Smooth muscle cell (in vitro differentiated cells): ENCODE measurements at regions not wholly inside any gene's neighbourhood (a gene's known extent, or its start where the extent isn't known, plus 50 kb on each side); places are given as distances from the start of the nearest gene placed in this dataset.
"Not testable (repeated sequence)": the region's sequence is repeated elsewhere in the genome, so short reads cannot be mapped to it uniquely, and the experiment has no call there.

Experiments
- DNase-seq: peaks from one replicate; lab custom pipeline; 2025; ENCODE audit not compliant: unreplicated experiment; lab: John Stamatoyannopoulos, UW
- H2AFZ ChIP-seq: fragments of 200-600 bp; sonication (generic); 2 replicates; pipeline ENCODE4 v1.6.0; 2016; ENCODE audit warnings: antibody characterized with exemption, low read depth, mild to moderate bottlenecking
- H3F3A ChIP-seq: fragments of 200-600 bp; sonication (generic); 2 replicates; pipeline ENCODE4 v1.6.0; 2017; ENCODE audit warnings: antibody characterized with exemption, low read depth
- H3K27ac ChIP-seq: fragments of 200-600 bp; sonication (generic); 2 replicates; pipeline ENCODE4 v1.5.1; 2016; ENCODE audit warnings: low read depth, mild to moderate bottlenecking
- H3K27me3 ChIP-seq: fragments of 200-600 bp; sonication (generic); 2 replicates; pipeline ENCODE4 v1.6.1; 2016; ENCODE audit warnings: low read depth, mild to moderate bottlenecking
- H3K36me3 ChIP-seq: fragments of 200-600 bp; sonication (generic); 2 replicates; pipeline ENCODE4 v1.5.1; 2016; ENCODE audit warnings: low read depth
- H3K4me1 ChIP-seq: fragments of 200-600 bp; sonication (generic); 2 replicates; pipeline ENCODE4 v1.5.1; 2016; ENCODE audit warnings: low read depth
- H3K4me2 ChIP-seq: fragments of 200-600 bp; sonication (generic); 2 replicates; pipeline ENCODE4 v1.6.0; 2016; ENCODE audit warnings: mild to moderate bottlenecking
- H3K4me3 ChIP-seq: fragments of 200-600 bp; sonication (generic); 2 replicates; pipeline ENCODE4 v1.5.1; 2016; ENCODE audit warnings: mild to moderate bottlenecking
- H3K79me2 ChIP-seq: fragments of 200-600 bp; sonication (generic); 2 replicates; pipeline ENCODE4 v1.6.0; 2016; ENCODE audit warnings: low read depth, mild to moderate bottlenecking
- H3K9ac ChIP-seq: fragments of 200-600 bp; sonication (generic); 2 replicates; pipeline ENCODE4 v1.6.0; 2016; ENCODE audit warnings: low read depth
- H3K9me3 ChIP-seq: fragments of 200-600 bp; sonication (generic); replicated peaks from 2 replicates; pipeline ENCODE4 v1.5.1; 2016; ENCODE audit warnings: low read depth
- H4K20me1 ChIP-seq: fragments of 200-600 bp; sonication (generic); 2 replicates; pipeline ENCODE4 v1.6.0; 2016; ENCODE audit warnings: low read depth
- WGBS: methylation state at CpG from one replicate; pipeline ENCODE4 v1.1.7; 2016; ENCODE audit warnings: low lambda C conversion rate; 5-methylcytosine and 5-hydroxymethylcytosine counted together

- H3K4me2 ChIP-seq, H3K4me1 ChIP-seq, H3K27ac ChIP-seq, H3F3A ChIP-seq, H3K9ac ChIP-seq, H3K4me3 ChIP-seq, DNase-seq, H2AFZ ChIP-seq, H3K27me3 ChIP-seq, H3K36me3 ChIP-seq, H3K9me3 ChIP-seq: not testable (repeated sequence)
- 94% methylated on average over 17 of the region's 17 CpGs for WGBS
- H3K79me2 ChIP-seq = peaks cover 19% of the 10 kb centered on the region
- peaks cover 16% of the 10 kb centered on the region for H4K20me1 ChIP-seq
Observed at GRCh38 chr17:20866444-20867209, 176.2 kb downstream of the USP22 start.

GRCh38 chr17:20867436-20867937 lies 175.3 kb downstream of the USP22 start:
- H3K36me3 ChIP-seq, H2AFZ ChIP-seq, H3K27ac ChIP-seq, H3K4me3 ChIP-seq, H3K27me3 ChIP-seq, H3K9ac ChIP-seq, H3F3A ChIP-seq, H3K4me2 ChIP-seq, DNase-seq, H3K9me3 ChIP-seq: not testable (repeated sequence)
- Histone ChIP-seq H4K20me1 (peaks cover 25% of the 10 kb centered on the region), H3K79me2 (peaks cover 27% of the 10 kb centered on the region), H3K4me1 (peaks cover 15% of the 10 kb centered on the region)
- WGBS = 100% methylated on average over 6 of the region's 6 CpGs

GRCh38 chr17:20867938-20868661 lies 174.7 kb downstream of the USP22 start:
- not testable (repeated sequence) for H2AFZ ChIP-seq, H3K36me3 ChIP-seq, H3K27ac ChIP-seq, H3K9me3 ChIP-seq, DNase-seq, H3F3A ChIP-seq, H3K27me3 ChIP-seq
- Histone ChIP-seq H3K79me2 (peaks cover 34% of the 10 kb centered on the region), H3K4me2 (peak overlapping the region; percentile 91), H3K4me3 (peak overlapping the region; percentile 64), H3K4me1 (peaks cover 19% of the 10 kb centered on the region), H3K9ac (peak overlapping the region; percentile 4), H4K20me1 (peaks cover 31% of the 10 kb centered on the region)
- 39% methylated on average over 25 of the region's 25 CpGs for WGBS

GRCh38 chr17:20868662-20869007 lies 174.2 kb downstream of the USP22 start:
- H4K20me1 ChIP-seq = peaks cover 36% of the 10 kb centered on the region
- H3K27ac ChIP-seq, H3K9me3 ChIP-seq, H2AFZ ChIP-seq, DNase-seq, H3K27me3 ChIP-seq, H3K36me3 ChIP-seq, H3F3A ChIP-seq: not testable (repeated sequence)
- 1% methylated on average over 5 of the region's 8 CpGs for WGBS
- peaks cover 19% of the 10 kb centered on the region for H3K4me1 ChIP-seq
- H3K79me2 ChIP-seq = peaks cover 39% of the 10 kb centered on the region
- H3K4me3 ChIP-seq = peak overlapping the region; percentile 64
- H3K4me2 ChIP-seq = peak overlapping the region; percentile 91
- peak overlapping the region; percentile 4 for H3K9ac ChIP-seq

GRCh38 chr17:20873173-20873572 lies 169.6 kb downstream of the USP22 start:
- DNase-seq, H3K27ac ChIP-seq, H3K36me3 ChIP-seq, H3K9ac ChIP-seq, H3K4me2 ChIP-seq, H3K4me3 ChIP-seq, H3K9me3 ChIP-seq, H3F3A ChIP-seq, H3K27me3 ChIP-seq, H2AFZ ChIP-seq: not testable (repeated sequence)
- Histone ChIP-seq H3K79me2 (peaks cover 84% of the 10 kb centered on the region), H4K20me1 (peaks cover 81% of the 10 kb centered on the region), H3K4me1 (peaks cover 42% of the 10 kb centered on the region)
- WGBS = 86% methylated on average over 4 of the region's 4 CpGs

GRCh38 chr17:20873688-20874328 lies 169.0 kb downstream of the USP22 start:
- not testable (repeated sequence) for H3F3A ChIP-seq, H3K27ac ChIP-seq, H3K4me2 ChIP-seq, H3K9me3 ChIP-seq, H3K36me3 ChIP-seq, DNase-seq, H3K27me3 ChIP-seq, H3K4me3 ChIP-seq, H2AFZ ChIP-seq, H3K9ac ChIP-seq
- H4K20me1 ChIP-seq = peaks cover 87% of the 10 kb centered on the region
- peaks cover 48% of the 10 kb centered on the region for H3K4me1 ChIP-seq
- WGBS = 90% methylated on average over 5 of the region's 5 CpGs
- peaks cover 91% of the 10 kb centered on the region for H3K79me2 ChIP-seq

- Histone ChIP-seq H3K79me2 (peaks cover 93% of the 10 kb centered on the region), H4K20me1 (peaks cover 86% of the 10 kb centered on the region), H3K4me1 (peaks cover 37% of the 10 kb centered on the region)
- H3K36me3 ChIP-seq, DNase-seq, H3F3A ChIP-seq, H2AFZ ChIP-seq, H3K27ac ChIP-seq, H3K4me3 ChIP-seq, H3K4me2 ChIP-seq, H3K9ac ChIP-seq, H3K27me3 ChIP-seq, H3K9me3 ChIP-seq: not testable (repeated sequence)
- 87% methylated on average over 1 of the region's 1 CpG for WGBS
Observed at GRCh38 chr17:20877384-20877783, 165.4 kb downstream of the USP22 start.
